ENCODE measurements at regions not wholly inside any gene's neighbourhood (a gene's known extent, or its start where the extent isn't known, plus 50 kb on each side); places are given as distances from the start of the nearest gene placed in this dataset.
A peak's percentile ranks its signal among the peaks of the same experiment; 100 is the strongest.

DNA sequence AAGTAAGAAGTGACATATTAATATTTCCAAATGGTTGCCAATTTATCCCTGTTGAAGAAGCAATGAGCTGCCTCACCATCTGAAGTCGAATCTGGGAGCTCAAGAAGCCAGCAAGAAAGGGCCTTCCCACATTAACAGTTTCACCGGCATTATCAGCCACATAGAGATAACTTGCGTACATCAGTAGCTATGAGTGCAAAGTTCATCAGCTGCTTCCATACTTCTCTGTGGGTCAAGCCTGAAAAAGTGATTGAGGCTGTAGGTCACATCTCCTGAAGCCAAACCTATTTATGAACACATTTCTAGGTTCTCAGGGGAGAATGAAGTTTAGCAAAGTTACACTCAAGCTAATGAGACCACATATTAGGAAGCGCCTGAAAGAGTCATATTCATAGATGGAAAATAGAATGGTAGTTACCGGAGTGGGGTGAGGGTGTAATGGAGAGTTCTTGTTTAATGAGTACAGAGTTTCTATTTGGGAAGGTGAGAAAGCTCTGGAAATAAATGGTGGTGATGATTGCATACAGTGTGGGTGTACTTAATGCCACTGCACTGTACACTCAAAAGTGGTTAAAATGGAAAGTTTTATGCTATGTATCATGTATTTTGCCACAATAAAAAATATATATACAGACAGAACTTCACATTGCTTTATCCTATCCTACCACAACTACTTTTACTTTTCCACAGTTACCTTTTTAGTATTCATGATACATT, 189.3 kb upstream of the SP4 start:
- 94 to 95% methylated on average over 5 of the region's 5 CpGs for WGBS, 2 experiments
- Histone ChIP-seq H3K27me3 (ENCODE audit: control insufficient read depth, insufficient read depth, low read length, poor library complexity, severe bottlenecking) (no peaks in the 10 kb centered on the region), H3K27ac (ENCODE audit: insufficient read depth, low read depth, low read length, poor library complexity, severe bottlenecking) (no peak overlapping the region), H3K4me1 (ENCODE audit: control insufficient read depth, insufficient read depth, low read length) (no peaks in the 10 kb centered on the region), H3K36me3 (ENCODE audit: control insufficient read depth, insufficient read depth, low read length) (no peaks in the 10 kb centered on the region), H3K9me3 (ENCODE audit: control insufficient read depth, low read length) (no peaks in the 10 kb centered on the region), H3K4me3 (ENCODE audit: insufficient read depth, low read depth, low read length) (no peak overlapping the region)

DNA sequence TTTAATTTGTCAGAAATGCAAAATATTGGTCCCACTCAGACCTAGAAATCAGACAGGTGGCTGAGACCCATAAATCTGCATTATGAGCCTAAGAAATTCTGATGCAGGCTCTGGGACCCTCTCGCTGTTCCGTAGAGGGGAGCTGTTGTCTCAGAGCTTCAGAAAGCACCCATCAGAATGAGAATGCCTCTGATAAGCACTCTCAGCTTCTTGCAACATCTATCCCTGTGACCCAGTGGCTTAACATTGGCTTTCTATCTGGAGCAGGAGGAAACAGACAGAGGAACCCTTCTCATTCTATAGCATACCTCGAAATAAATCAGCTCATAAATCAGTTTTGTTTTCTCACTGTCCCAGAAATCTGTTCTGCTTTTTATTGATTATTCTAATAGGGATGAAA, 184.6 kb upstream of the SP4 start:
- no peaks in the 10 kb centered on the region for H3K27me3 ChIP-seq (ENCODE audit: control insufficient read depth, insufficient read depth, low read length, poor library complexity, severe bottlenecking)
- no peaks in the 10 kb centered on the region for H3K4me1 ChIP-seq (ENCODE audit: control insufficient read depth, insufficient read depth, low read length)
- H3K9me3 ChIP-seq (ENCODE audit: control insufficient read depth, low read length) = no peaks in the 10 kb centered on the region
- no peak overlapping the region for H3K4me3 ChIP-seq (ENCODE audit: insufficient read depth, low read depth, low read length)
- no peak overlapping the region for H3K27ac ChIP-seq (ENCODE audit: insufficient read depth, low read depth, low read length, poor library complexity, severe bottlenecking)
- no peaks in the 10 kb centered on the region for H3K36me3 ChIP-seq (ENCODE audit: control insufficient read depth, insufficient read depth, low read length)
- WGBS, 2 experiments = 48 to 58% methylated on average over 3 of the region's 3 CpGs

DNA sequence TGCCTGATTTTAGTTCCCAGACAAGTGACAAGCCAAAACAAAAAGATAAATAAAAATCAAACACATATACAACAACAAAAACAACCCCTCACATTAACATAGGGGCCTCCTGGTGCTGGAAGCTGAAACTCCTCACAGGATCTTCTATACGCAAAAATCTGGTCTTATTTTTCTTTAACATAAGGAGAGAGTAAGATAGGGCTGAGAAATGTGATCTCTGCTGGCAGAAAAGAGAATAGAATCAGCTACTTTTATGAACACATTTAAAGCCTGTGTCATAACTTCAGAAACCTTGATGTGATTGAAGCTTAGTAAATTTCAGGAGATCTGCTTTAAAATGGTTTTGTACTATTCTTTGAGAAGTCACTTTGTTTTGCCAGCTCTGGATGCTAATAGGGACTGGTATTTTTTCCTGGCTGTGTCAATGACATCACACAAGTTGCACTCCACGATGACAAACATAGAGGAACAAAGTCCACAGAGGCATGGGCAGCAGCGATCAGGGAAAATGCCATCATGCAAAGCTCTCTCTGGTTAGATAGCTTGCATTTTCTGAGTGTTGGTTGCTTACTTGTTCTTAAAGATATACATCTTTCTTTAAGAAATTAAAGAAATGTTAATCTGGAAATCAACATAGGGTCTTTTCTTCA, 176.6 kb upstream of the SP4 start:
- Histone ChIP-seq H3K27ac (ENCODE audit: insufficient read depth, low read depth, low read length, poor library complexity, severe bottlenecking) (no peak overlapping the region), H3K36me3 (ENCODE audit: control insufficient read depth, insufficient read depth, low read length) (no peaks in the 10 kb centered on the region), H3K27me3 (ENCODE audit: control insufficient read depth, insufficient read depth, low read length, poor library complexity, severe bottlenecking) (peaks cover 10% of the 10 kb centered on the region), H3K4me1 (ENCODE audit: control insufficient read depth, insufficient read depth, low read length) (no peaks in the 10 kb centered on the region), H3K4me3 (ENCODE audit: insufficient read depth, low read depth, low read length) (no peak overlapping the region), H3K9me3 (ENCODE audit: control insufficient read depth, low read length) (no peaks in the 10 kb centered on the region)
- 51 to 61% methylated on average over 2 to 3 of the region's 3 CpGs for WGBS, 2 experiments

GRCh38 chr7:21253740-21254687, 173.9 kb upstream of the SP4 start:
- H3K9me3 ChIP-seq (ENCODE audit: control insufficient read depth, low read length) = no peaks in the 10 kb centered on the region
- H3K27me3 ChIP-seq (ENCODE audit: control insufficient read depth, insufficient read depth, low read length, poor library complexity, severe bottlenecking) = peaks cover 10% of the 10 kb centered on the region
- H3K4me1 ChIP-seq (ENCODE audit: control insufficient read depth, insufficient read depth, low read length) = no peaks in the 10 kb centered on the region

DNA sequence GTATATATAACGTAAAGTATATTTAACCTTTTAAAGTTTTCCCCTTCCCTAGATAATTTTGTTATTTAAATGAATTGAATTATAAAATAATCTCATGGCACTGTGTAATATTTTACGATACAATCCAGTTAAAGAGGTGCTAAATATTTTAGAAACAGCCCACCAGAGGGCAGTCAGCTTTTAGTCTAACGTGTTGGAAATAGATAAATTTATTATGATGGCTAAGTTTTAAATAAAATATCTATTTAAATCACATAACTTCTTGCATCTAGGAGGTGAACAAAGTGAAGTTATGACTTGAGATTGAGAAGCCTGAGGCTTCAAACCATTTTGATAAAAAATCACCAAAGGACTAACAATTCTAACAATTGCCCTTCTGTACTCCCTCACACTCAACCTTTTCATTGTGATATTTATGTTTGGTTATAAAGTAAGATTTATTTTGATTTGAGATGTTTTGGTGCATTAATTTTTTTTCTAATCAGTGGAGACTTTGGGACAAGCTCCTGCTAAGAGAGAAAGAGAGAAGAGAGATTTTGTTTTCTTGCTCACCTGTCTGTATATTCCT, 171.5 kb upstream of the SP4 start:
- H3K27me3 ChIP-seq (ENCODE audit: control insufficient read depth, insufficient read depth, low read length, poor library complexity, severe bottlenecking) = peaks cover 10% of the 10 kb centered on the region
- no peaks in the 10 kb centered on the region for H3K9me3 ChIP-seq (ENCODE audit: control insufficient read depth, low read length)
- no peaks in the 10 kb centered on the region for H3K36me3 ChIP-seq (ENCODE audit: control insufficient read depth, insufficient read depth, low read length)
- no peaks in the 10 kb centered on the region for H3K4me1 ChIP-seq (ENCODE audit: control insufficient read depth, insufficient read depth, low read length)
- H3K27ac ChIP-seq (ENCODE audit: insufficient read depth, low read depth, low read length, poor library complexity, severe bottlenecking) = no peak overlapping the region
- WGBS, 2 experiments = 62 to 100% methylated on average over 1 to 2 of the region's 3 CpGs
- no peak overlapping the region for H3K4me3 ChIP-seq (ENCODE audit: insufficient read depth, low read depth, low read length)

More at GRCh38 chr7:21253740-21254687, 173.9 kb upstream of the SP4 start:
- 12 to 17% methylated on average over 14 to 16 of the region's 18 CpGs for WGBS, 2 experiments
- Histone ChIP-seq H3K4me3 (ENCODE audit: insufficient read depth, low read depth, low read length) (no peak overlapping the region), H3K27ac (ENCODE audit: insufficient read depth, low read depth, low read length, poor library complexity, severe bottlenecking) (no peak overlapping the region), H3K36me3 (ENCODE audit: control insufficient read depth, insufficient read depth, low read length) (no peaks in the 10 kb centered on the region)

GRCh38 chr7:21260939-21261338, 166.9 kb upstream of the SP4 start:
- Histone ChIP-seq H3K36me3 (ENCODE audit: control insufficient read depth, insufficient read depth, low read length) (no peaks in the 10 kb centered on the region), H3K27ac (ENCODE audit: insufficient read depth, low read depth, low read length, poor library complexity, severe bottlenecking) (no peak overlapping the region), H3K4me1 (ENCODE audit: control insufficient read depth, insufficient read depth, low read length) (no peaks in the 10 kb centered on the region), H3K27me3 (ENCODE audit: control insufficient read depth, insufficient read depth, low read length, poor library complexity, severe bottlenecking) (no peaks in the 10 kb centered on the region), H3K9me3 (ENCODE audit: control insufficient read depth, low read length) (no peaks in the 10 kb centered on the region), H3K4me3 (ENCODE audit: insufficient read depth, low read depth, low read length) (no peak overlapping the region)
- WGBS, 2 experiments = 70 to 92% methylated on average over 1 of the region's 1 CpG

- Histone ChIP-seq H3K4me3 (ENCODE audit: insufficient read depth, low read depth, low read length) (no peak overlapping the region), H3K4me1 (ENCODE audit: control insufficient read depth, insufficient read depth, low read length) (no peaks in the 10 kb centered on the region), H3K9me3 (ENCODE audit: control insufficient read depth, low read length) (no peaks in the 10 kb centered on the region), H3K36me3 (ENCODE audit: control insufficient read depth, insufficient read depth, low read length) (no peaks in the 10 kb centered on the region), H3K27ac (ENCODE audit: insufficient read depth, low read depth, low read length, poor library complexity, severe bottlenecking) (no peak overlapping the region), H3K27me3 (ENCODE audit: control insufficient read depth, insufficient read depth, low read length, poor library complexity, severe bottlenecking) (no peaks in the 10 kb centered on the region)
- 62 to 68% methylated on average over 5 to 9 of the region's 9 CpGs for WGBS, 2 experiments
These were observed 166.0 kb upstream of the SP4 start for GRCh38 chr7:21261627-21262594.

GRCh38 chr7:21269021-21269420, 158.9 kb upstream of the SP4 start:
- H3K9me3 ChIP-seq (ENCODE audit: control insufficient read depth, low read length) = no peaks in the 10 kb centered on the region
- H3K4me1 ChIP-seq (ENCODE audit: control insufficient read depth, insufficient read depth, low read length) = no peaks in the 10 kb centered on the region
- H3K36me3 ChIP-seq (ENCODE audit: control insufficient read depth, insufficient read depth, low read length) = no peaks in the 10 kb centered on the region
- WGBS, 2 experiments = 88 to 89% methylated on average over 4 of the region's 4 CpGs
- no peak overlapping the region for H3K27ac ChIP-seq (ENCODE audit: insufficient read depth, low read depth, low read length, poor library complexity, severe bottlenecking)
- no peaks in the 10 kb centered on the region for H3K27me3 ChIP-seq (ENCODE audit: control insufficient read depth, insufficient read depth, low read length, poor library complexity, severe bottlenecking)
- no peak overlapping the region for H3K4me3 ChIP-seq (ENCODE audit: insufficient read depth, low read depth, low read length)

GRCh38 chr7:21276471-21277035, 151.3 kb upstream of the SP4 start:
- peak overlapping the region; percentile 16 for H3K27ac ChIP-seq (ENCODE audit: insufficient read depth, low read depth, low read length, poor library complexity, severe bottlenecking)
- no peak overlapping the region for H3K4me3 ChIP-seq (ENCODE audit: insufficient read depth, low read depth, low read length)
- whole genome bisulfite sequencing, 2 experiments = 78 to 81% methylated on average over 5 of the region's 5 CpGs
- no peaks in the 10 kb centered on the region for H3K27me3 ChIP-seq (ENCODE audit: control insufficient read depth, insufficient read depth, low read length, poor library complexity, severe bottlenecking)
- H3K9me3 ChIP-seq (ENCODE audit: control insufficient read depth, low read length) = no peaks in the 10 kb centered on the region
- H3K36me3 ChIP-seq (ENCODE audit: control insufficient read depth, insufficient read depth, low read length) = no peaks in the 10 kb centered on the region
- no peaks in the 10 kb centered on the region for H3K4me1 ChIP-seq (ENCODE audit: control insufficient read depth, insufficient read depth, low read length)
